CD8-positive, alpha-beta memory T cell (primary cell): ENCODE measurements at regions not wholly inside any gene's neighbourhood (a gene's known extent, or its start where the extent isn't known, plus 50 kb on each side); places are given as distances from the start of the nearest gene placed in this dataset.

Source experiments
- CTCF ChIA-PET: fragments of 350-600 bp; sonication (Branson Sonifier 250); formaldehyde crosslinking; loops from one replicate; lab custom pipeline; 2021; ENCODE audit warnings: antibody characterized with exemption; lab: Charles Lee
- POLR2A ChIA-PET: fragments of 350-600 bp; sonication (Branson Sonifier 250); formaldehyde crosslinking; loops from one replicate; lab custom pipeline; 2021; ENCODE audit warnings: antibody characterized with exemption; lab: Charles Lee
- DNase-seq, 5 donors: peaks; one replicate each; pipeline versions ENCODE4 v3.0.0 to v3.0.0-alpha.2; 2020 to 2022; ENCODE audit warnings: mixed read lengths in 1 of 5
- H3K27ac ChIP-seq: one replicate; pipeline ENCODE4 v1.7.0; 2013; ENCODE audit warnings: low read depth, mild to moderate bottlenecking, low read length, moderate library complexity
- H3K27me3 ChIP-seq: 2 replicates; pipeline ENCODE4 v1.7.0; 2013; ENCODE audit warnings: low read length, mild to moderate bottlenecking; ENCODE audit not compliant: insufficient read depth, poor library complexity, severe bottlenecking
- H3K36me3 ChIP-seq: 2 replicates; pipeline ENCODE4 v1.7.0; 2013; ENCODE audit warnings: mild to moderate bottlenecking, low read length, moderate library complexity; ENCODE audit not compliant: insufficient read depth
- H3K4me1 ChIP-seq: 2 replicates; pipeline ENCODE4 v1.7.0; 2013; ENCODE audit warnings: mild to moderate bottlenecking, low read length, moderate library complexity; ENCODE audit not compliant: insufficient read depth
- H3K4me3 ChIP-seq: 2 replicates; pipeline ENCODE4 v1.7.0; 2013; ENCODE audit warnings: mild to moderate bottlenecking, low read length
- H3K9me3 ChIP-seq: 2 replicates; pipeline ENCODE4 v1.7.0; 2013; ENCODE audit warnings: mild to moderate bottlenecking, low read length
- H3K27ac Mint-ChIP-seq, 8 donors: one replicate each; pipeline ENCODE4 v1.8.0; 2020 to 2021; ENCODE audit warnings: mixed read lengths in 8 of 8, mild to moderate bottlenecking in 6 of 8, inconsistent platforms in 3 of 8, moderate library complexity in 3 of 8
- H3K27me3 Mint-ChIP-seq, 2 donors: one replicate each; pipeline ENCODE4 v1.8.0; 2020 to 2021; ENCODE audit warnings: mixed read lengths in 2 of 2, mild to moderate bottlenecking in 1 of 2, moderate library complexity in 1 of 2
- H3K36me3 Mint-ChIP-seq, 3 donors: one replicate each; pipeline ENCODE4 v1.8.0; 2020 to 2021; ENCODE audit warnings: mixed read lengths in 3 of 3, inconsistent platforms in 1 of 3, mild to moderate bottlenecking in 1 of 3
- H3K4me1 Mint-ChIP-seq, 3 donors: one replicate each; pipeline ENCODE4 v1.8.0; 2020 to 2021; ENCODE audit warnings: mixed read lengths in 3 of 3, inconsistent platforms in 1 of 3, mild to moderate bottlenecking in 1 of 3
- H3K4me3 Mint-ChIP-seq, 7 donors: one replicate each; pipeline ENCODE4 v1.8.0; 2020 to 2021; ENCODE audit warnings: mixed read lengths in 7 of 7, mild to moderate bottlenecking in 6 of 7, moderate library complexity in 4 of 7, inconsistent platforms in 2 of 7
- H3K9me3 Mint-ChIP-seq, 5 donors: one replicate each; pipeline ENCODE4 v1.8.0; 2020 to 2022; ENCODE audit warnings: mixed read lengths in 5 of 5, mild to moderate bottlenecking in 3 of 5, moderate library complexity in 2 of 5, inconsistent platforms in 1 of 5

- Mint-ChIP-seq H3K4me1 (no peaks in the 10 kb centered on the region), H3K9me3 (peaks cover 0 to 5% (median 0%) of the 10 kb centered on the region in 5 donors), H3K4me3 (no peak overlapping the region), H3K27ac (no peak overlapping the region), H3K36me3 (no peaks in the 10 kb centered on the region), H3K27me3 (no peaks in the 10 kb centered on the region)
- no peaks in the 10 kb centered on the region for H3K4me1 ChIP-seq
- ChIA-PET CTCF (no interaction called here), POLR2A (no interaction called here)
- no peaks in the 10 kb centered on the region for H3K27me3 ChIP-seq
- no peaks in the 10 kb centered on the region for H3K36me3 ChIP-seq
- no peaks in the 10 kb centered on the region for H3K9me3 ChIP-seq
- DNase-seq = no peak
- H3K4me3 ChIP-seq = no peak overlapping the region
- H3K27ac ChIP-seq = no peak overlapping the region
Measured at GRCh38 chr18:25595274-25596060, 243.5 kb upstream of the ZNF521 start.

DNA sequence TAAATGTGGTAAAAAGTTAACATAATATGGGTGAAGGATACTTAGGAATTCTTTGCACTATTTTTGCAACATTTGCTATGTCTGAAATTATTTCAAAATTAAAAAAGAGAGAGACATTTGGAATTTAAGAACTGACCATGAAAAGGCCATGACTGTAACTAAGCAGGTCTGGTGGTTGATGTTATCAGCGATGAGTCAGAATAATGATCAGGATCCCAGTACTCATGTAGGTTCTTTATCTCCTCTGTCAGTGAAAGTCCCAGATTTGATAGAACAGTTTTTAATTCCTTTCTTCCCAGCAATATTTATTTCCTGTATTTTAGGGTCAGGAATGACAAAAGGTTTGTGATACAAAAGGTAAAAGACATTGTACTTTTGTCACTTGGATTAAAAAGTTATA is 242.4 kb upstream of the ZNF521 start:
- no peaks in the 10 kb centered on the region for H3K36me3 ChIP-seq
- H3K36me3 Mint-ChIP-seq = no peaks in the 10 kb centered on the region
- H3K9me3 Mint-ChIP-seq = peaks cover 0 to 3% (median 1%) of the 10 kb centered on the region in 5 donors
- POLR2A ChIA-PET = no interaction called here
- H3K9me3 ChIP-seq = no peaks in the 10 kb centered on the region
- CTCF ChIA-PET = no interaction called here
- H3K27me3 ChIP-seq = no peaks in the 10 kb centered on the region
- H3K4me1 Mint-ChIP-seq = no peaks in the 10 kb centered on the region
- no peak overlapping the region for H3K27ac Mint-ChIP-seq
- H3K4me3 ChIP-seq = no peak overlapping the region
- H3K4me1 ChIP-seq = no peaks in the 10 kb centered on the region
- no peaks in the 10 kb centered on the region for H3K27me3 Mint-ChIP-seq
- no peak overlapping the region for H3K4me3 Mint-ChIP-seq
- no peak overlapping the region for H3K27ac ChIP-seq
- DNase-seq = no peak

DNA sequence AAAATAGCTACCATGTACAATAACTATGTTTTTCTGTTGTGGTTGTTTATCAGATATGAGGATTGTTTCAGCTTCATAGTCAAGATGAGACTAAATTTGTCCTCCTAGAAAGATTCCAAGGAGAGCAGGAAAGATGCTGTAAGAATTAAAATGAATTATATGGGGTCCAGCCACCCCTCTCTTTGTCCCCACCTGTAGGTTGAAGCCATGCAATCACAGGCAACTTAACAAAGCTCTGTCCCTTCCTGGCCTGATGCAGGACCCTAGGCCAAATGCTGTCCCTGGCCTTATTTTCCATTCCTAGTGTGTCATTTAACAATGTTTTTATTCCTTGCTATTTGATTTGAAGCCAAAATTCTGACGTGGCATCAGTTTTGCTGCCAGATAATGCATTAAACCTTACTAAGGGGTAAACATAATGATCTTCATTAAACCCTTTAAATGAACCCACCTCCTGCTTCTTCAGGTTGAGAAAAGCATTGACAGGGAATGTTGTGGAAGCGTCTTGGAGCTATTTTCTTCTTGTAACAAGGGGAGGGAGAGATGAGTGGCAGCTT is 240.9 kb upstream of the ZNF521 start:
- POLR2A ChIA-PET = no interaction called here
- no peaks in the 10 kb centered on the region for H3K9me3 ChIP-seq
- CTCF ChIA-PET = no interaction called here
- H3K27me3 ChIP-seq = no peaks in the 10 kb centered on the region
- H3K4me3 ChIP-seq = no peak overlapping the region
- no peaks in the 10 kb centered on the region for H3K27me3 Mint-ChIP-seq
- H3K36me3 Mint-ChIP-seq = no peaks in the 10 kb centered on the region
- no peaks in the 10 kb centered on the region for H3K4me1 Mint-ChIP-seq
- H3K27ac ChIP-seq = no peak overlapping the region
- H3K27ac Mint-ChIP-seq = no peak overlapping the region
- H3K4me3 Mint-ChIP-seq = no peak overlapping the region
- H3K9me3 Mint-ChIP-seq = peaks cover under 1 to 8% (median 2%) of the 10 kb centered on the region in 5 donors
- no peaks in the 10 kb centered on the region for H3K36me3 ChIP-seq
- H3K4me1 ChIP-seq = no peaks in the 10 kb centered on the region
- no peak for DNase-seq

DNA sequence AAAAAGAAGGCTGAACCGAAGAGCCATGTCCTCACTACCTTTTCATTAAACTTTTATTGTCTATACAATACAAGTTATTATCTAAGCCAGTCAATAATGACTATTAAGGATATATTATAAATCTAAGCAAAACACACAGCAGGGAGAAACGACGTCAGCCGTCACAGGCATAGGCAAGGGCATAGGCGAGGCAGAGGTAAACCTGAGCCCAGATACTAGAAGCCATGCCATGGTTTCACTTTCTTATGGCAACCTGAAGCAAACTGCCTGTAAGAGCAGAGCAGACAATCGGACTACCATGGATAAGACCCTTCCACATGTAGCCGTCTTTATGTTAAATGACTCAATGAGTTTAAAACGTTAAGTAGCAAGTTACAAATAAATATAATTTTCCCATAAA is 238.5 kb upstream of the ZNF521 start:
- DNase-seq = no peak
- CTCF ChIA-PET = no interaction called here
- Histone ChIP-seq H3K9me3 (no peaks in the 10 kb centered on the region), H3K27ac (no peak overlapping the region), H3K4me1 (no peaks in the 10 kb centered on the region), H3K27me3 (no peaks in the 10 kb centered on the region), H3K36me3 (no peaks in the 10 kb centered on the region), H3K4me3 (no peak overlapping the region)
- POLR2A ChIA-PET = no interaction called here
- Mint-ChIP-seq H3K27ac (no peak overlapping the region), H3K36me3 (no peaks in the 10 kb centered on the region), H3K9me3 (peaks cover 5 to 20% (median 10%) of the 10 kb centered on the region in 5 donors), H3K4me3 (no peak overlapping the region), H3K4me1 (no peaks in the 10 kb centered on the region), H3K27me3 (no peaks in the 10 kb centered on the region)

DNA sequence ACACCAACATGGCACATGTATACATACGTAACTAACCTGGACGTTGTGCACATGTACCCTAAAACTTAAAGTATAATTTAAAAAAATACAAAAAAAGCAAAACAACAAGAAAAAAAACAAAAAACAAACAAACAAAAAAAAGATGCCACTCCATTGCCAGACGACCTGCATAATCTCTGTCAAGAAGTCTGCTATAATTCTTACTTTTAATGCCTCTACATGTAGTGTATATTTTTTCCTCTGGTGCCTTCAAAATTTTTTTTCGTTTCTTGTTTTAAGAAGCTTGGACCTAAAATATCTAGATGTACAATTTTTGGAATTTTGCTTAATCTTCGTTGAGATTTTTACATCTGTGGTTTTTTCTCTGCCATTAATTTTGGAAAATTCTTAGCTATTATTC is 235.6 kb upstream of the ZNF521 start:
- H3K9me3 Mint-ChIP-seq = peaks cover 6 to 20% (median 10%) of the 10 kb centered on the region in 5 donors
- peak overlapping the region in 1 of 8 donors; percentile 58 for H3K27ac Mint-ChIP-seq
- Histone ChIP-seq H3K36me3 (no peaks in the 10 kb centered on the region), H3K9me3 (no peaks in the 10 kb centered on the region), H3K4me3 (no peak overlapping the region), H3K27me3 (no peaks in the 10 kb centered on the region), H3K4me1 (no peaks in the 10 kb centered on the region), H3K27ac (no peak overlapping the region)
- no peaks in the 10 kb centered on the region for H3K36me3 Mint-ChIP-seq
- H3K4me3 Mint-ChIP-seq = no peak overlapping the region
- POLR2A ChIA-PET = no interaction called here
- no peak for DNase-seq
- no peaks in the 10 kb centered on the region for H3K27me3 Mint-ChIP-seq
- H3K4me1 Mint-ChIP-seq = no peaks in the 10 kb centered on the region
- CTCF ChIA-PET = no interaction called here

- H3K27ac Mint-ChIP-seq = no peak overlapping the region
- H3K9me3 Mint-ChIP-seq = peaks cover 0 to 3% (median 0%) of the 10 kb centered on the region in 5 donors
- no peaks in the 10 kb centered on the region for H3K36me3 Mint-ChIP-seq
- Histone ChIP-seq H3K4me3 (no peak overlapping the region), H3K36me3 (no peaks in the 10 kb centered on the region), H3K27ac (no peak overlapping the region), H3K9me3 (no peaks in the 10 kb centered on the region), H3K27me3 (no peaks in the 10 kb centered on the region), H3K4me1 (no peaks in the 10 kb centered on the region)
- no peak overlapping the region for H3K4me3 Mint-ChIP-seq
- H3K27me3 Mint-ChIP-seq = no peaks in the 10 kb centered on the region
- DNase-seq = no peak
- ChIA-PET CTCF (no interaction called here), POLR2A (no interaction called here)
- no peaks in the 10 kb centered on the region for H3K4me1 Mint-ChIP-seq
Measured at GRCh38 chr18:25568986-25569385, 217.0 kb upstream of the ZNF521 start.

GRCh38 chr18:25563816-25564683 is 212.1 kb upstream of the ZNF521 start:
- ChIA-PET CTCF (no interaction called here), POLR2A (no interaction called here)
- H3K4me3 Mint-ChIP-seq = no peak overlapping the region
- Histone ChIP-seq H3K27me3 (no peaks in the 10 kb centered on the region), H3K4me1 (no peaks in the 10 kb centered on the region), H3K36me3 (no peaks in the 10 kb centered on the region), H3K27ac (no peak overlapping the region), H3K9me3 (no peaks in the 10 kb centered on the region), H3K4me3 (no peak overlapping the region)
- H3K27me3 Mint-ChIP-seq = peaks cover 0 to 2% of the 10 kb centered on the region in 2 donors
- H3K4me1 Mint-ChIP-seq = no peaks in the 10 kb centered on the region
- no peaks in the 10 kb centered on the region for H3K36me3 Mint-ChIP-seq
- no peaks in the 10 kb centered on the region for H3K9me3 Mint-ChIP-seq
- no peak for DNase-seq
- no peak overlapping the region for H3K27ac Mint-ChIP-seq

GRCh38 chr18:25563346-25563745 is 211.4 kb upstream of the ZNF521 start:
- no peaks in the 10 kb centered on the region for H3K9me3 Mint-ChIP-seq
- DNase-seq = no peak
- H3K27me3 Mint-ChIP-seq = peaks cover 0 to 2% of the 10 kb centered on the region in 2 donors
- no peaks in the 10 kb centered on the region for H3K36me3 Mint-ChIP-seq
- no peaks in the 10 kb centered on the region for H3K4me1 Mint-ChIP-seq
- H3K27ac ChIP-seq = no peak overlapping the region
- no peak overlapping the region for H3K4me3 ChIP-seq
- no peak overlapping the region for H3K4me3 Mint-ChIP-seq
- POLR2A ChIA-PET = no interaction called here
- H3K36me3 ChIP-seq = no peaks in the 10 kb centered on the region
- H3K27me3 ChIP-seq = no peaks in the 10 kb centered on the region
- no peak overlapping the region for H3K27ac Mint-ChIP-seq
- no peaks in the 10 kb centered on the region for H3K9me3 ChIP-seq
- H3K4me1 ChIP-seq = no peaks in the 10 kb centered on the region
- CTCF ChIA-PET = no interaction called here
